ENCODE measurements at regions not wholly inside any gene's neighbourhood (a gene's known extent, or its start where the extent isn't known, plus 50 kb on each side); places are given as distances from the start of the nearest gene placed in this dataset.

GRCh38 chr13:73684750-73685149, 449.5 kb downstream of the KLF12 start:
- TF ChIP-seq, protein P1, sequence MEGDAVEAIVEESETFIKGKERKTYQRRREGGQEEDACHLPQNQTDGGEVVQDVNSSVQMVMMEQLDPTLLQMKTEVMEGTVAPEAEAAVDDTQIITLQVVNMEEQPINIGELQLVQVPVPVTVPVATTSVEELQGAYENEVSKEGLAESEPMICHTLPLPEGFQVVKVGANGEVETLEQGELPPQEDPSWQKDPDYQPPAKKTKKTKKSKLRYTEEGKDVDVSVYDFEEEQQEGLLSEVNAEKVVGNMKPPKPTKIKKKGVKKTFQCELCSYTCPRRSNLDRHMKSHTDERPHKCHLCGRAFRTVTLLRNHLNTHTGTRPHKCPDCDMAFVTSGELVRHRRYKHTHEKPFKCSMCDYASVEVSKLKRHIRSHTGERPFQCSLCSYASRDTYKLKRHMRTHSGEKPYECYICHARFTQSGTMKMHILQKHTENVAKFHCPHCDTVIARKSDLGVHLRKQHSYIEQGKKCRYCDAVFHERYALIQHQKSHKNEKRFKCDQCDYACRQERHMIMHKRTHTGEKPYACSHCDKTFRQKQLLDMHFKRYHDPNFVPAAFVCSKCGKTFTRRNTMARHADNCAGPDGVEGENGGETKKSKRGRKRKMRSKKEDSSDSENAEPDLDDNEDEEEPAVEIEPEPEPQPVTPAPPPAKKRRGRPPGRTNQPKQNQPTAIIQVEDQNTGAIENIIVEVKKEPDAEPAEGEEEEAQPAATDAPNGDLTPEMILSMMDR (IDR thresholded peaks at IDR 0.05), result no peak
- TF ChIP-seq POLR2A (IDR thresholded peaks at IDR 0.05), result no peak
